ENCODE measurements at regions not wholly inside any gene's neighbourhood (a gene's known extent, or its start where the extent isn't known, plus 50 kb on each side); places are given as distances from the start of the nearest gene placed in this dataset.

DNA sequence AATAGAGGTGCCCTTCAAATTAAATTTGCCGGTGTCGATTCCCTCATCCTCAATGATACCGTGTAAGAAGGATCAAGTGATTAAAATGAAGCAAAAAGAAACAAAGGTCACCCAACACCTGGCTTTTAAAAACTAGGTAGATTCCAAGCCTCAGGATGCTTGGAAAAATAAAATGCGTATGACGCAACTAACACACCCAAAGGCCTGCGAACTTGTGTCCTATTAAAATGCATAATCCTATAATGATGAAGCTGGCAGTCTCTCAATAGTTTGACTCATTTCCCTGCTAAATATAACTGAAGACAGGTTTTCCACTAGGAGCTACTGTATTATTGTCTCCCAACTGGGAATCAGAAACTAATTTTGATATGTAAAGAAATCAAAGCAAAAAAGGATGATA is 263.2 kb downstream of the DHX15 start:
- Histone ChIP-seq H3K4me3 (no peak overlapping the region), H3K9me3 (no peaks in the 10 kb centered on the region), H3K4me1 (no peaks in the 10 kb centered on the region), H3K27me3 (no peaks in the 10 kb centered on the region), H3K36me3 (no peaks in the 10 kb centered on the region), H3K27ac (no peak overlapping the region)
- no peak for DNase-seq (ENCODE audit: low spot score in 2 of 2)
- no peak for TF ChIP-seq POLR2AphosphoS5 (IDR thresholded peaks at IDR 0.05)
- TF ChIP-seq POLR2A (IDR thresholded peaks at IDR 0.05) = no peak
- TF ChIP-seq, protein P1, sequence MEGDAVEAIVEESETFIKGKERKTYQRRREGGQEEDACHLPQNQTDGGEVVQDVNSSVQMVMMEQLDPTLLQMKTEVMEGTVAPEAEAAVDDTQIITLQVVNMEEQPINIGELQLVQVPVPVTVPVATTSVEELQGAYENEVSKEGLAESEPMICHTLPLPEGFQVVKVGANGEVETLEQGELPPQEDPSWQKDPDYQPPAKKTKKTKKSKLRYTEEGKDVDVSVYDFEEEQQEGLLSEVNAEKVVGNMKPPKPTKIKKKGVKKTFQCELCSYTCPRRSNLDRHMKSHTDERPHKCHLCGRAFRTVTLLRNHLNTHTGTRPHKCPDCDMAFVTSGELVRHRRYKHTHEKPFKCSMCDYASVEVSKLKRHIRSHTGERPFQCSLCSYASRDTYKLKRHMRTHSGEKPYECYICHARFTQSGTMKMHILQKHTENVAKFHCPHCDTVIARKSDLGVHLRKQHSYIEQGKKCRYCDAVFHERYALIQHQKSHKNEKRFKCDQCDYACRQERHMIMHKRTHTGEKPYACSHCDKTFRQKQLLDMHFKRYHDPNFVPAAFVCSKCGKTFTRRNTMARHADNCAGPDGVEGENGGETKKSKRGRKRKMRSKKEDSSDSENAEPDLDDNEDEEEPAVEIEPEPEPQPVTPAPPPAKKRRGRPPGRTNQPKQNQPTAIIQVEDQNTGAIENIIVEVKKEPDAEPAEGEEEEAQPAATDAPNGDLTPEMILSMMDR (IDR thresholded peaks at IDR 0.05) = no peak
- intact Hi-C loops (cut with DNase I; ENCODE audit: low total_unique reads) = no loop called here

DNA sequence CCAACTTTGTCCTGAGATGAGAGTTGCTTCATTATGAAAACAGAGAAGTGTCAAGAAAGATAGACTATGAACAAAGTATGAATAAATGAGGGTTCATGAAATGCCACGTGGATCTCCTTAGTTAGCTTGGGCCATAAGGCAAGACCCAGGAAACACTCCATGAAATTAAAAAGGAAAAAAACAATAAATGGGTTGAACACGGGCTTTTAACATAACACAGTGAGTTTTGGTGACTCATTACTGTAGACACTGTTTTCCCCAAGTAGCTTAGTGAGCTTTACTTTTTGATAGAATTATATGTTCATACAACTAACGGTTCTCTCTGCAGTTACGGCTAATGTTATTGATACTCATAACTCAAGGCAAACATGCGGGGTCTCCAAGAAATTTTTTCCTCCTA is 265.0 kb downstream of the DHX15 start:
- Histone ChIP-seq H3K4me1 (no peaks in the 10 kb centered on the region), H3K4me3 (no peak overlapping the region), H3K36me3 (no peaks in the 10 kb centered on the region), H3K27ac (no peak overlapping the region), H3K27me3 (no peaks in the 10 kb centered on the region), H3K9me3 (no peaks in the 10 kb centered on the region)
- intact Hi-C loops (cut with DNase I; ENCODE audit: low total_unique reads) = no loop called here
- DNase-seq (ENCODE audit: low spot score in 2 of 2) = no peak
- TF ChIP-seq POLR2AphosphoS5 (IDR thresholded peaks at IDR 0.05) (no peak), POLR2A (IDR thresholded peaks at IDR 0.05) (no peak)
- TF ChIP-seq, protein P1 (IDR thresholded peaks at IDR 0.05) = no peak

DNA sequence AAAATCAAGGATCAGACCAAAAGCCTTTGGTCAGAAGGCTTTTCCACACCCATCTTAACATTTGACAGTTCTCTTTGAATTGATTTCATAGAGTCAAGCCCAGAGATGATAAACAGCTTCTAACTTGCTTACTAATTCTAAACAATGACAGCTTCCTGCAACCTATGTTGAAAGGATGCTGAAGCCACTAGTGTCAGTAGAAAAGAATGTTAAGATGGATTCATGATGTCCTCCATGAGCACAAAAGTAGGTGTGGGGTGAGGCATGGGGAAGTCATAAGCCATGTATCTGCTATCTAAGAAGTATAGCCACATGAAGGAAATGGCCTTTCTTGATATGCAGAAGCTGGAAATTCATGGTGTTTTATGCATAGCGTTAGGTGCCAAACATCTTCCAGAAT is 269.3 kb downstream of the DHX15 start:
- TF ChIP-seq POLR2AphosphoS5 (IDR thresholded peaks at IDR 0.05) (no peak), POLR2A (IDR thresholded peaks at IDR 0.05) (no peak)
- TF ChIP-seq, protein P1 (IDR thresholded peaks at IDR 0.05) = no peak
- Histone ChIP-seq H3K36me3 (no peaks in the 10 kb centered on the region), H3K4me3 (no peak overlapping the region), H3K4me1 (no peaks in the 10 kb centered on the region), H3K27me3 (no peaks in the 10 kb centered on the region), H3K27ac (no peak overlapping the region), H3K9me3 (no peaks in the 10 kb centered on the region)
- intact Hi-C loops (cut with DNase I; ENCODE audit: low total_unique reads) = no loop called here
- no peak for DNase-seq (ENCODE audit: low spot score in 2 of 2)

DNA sequence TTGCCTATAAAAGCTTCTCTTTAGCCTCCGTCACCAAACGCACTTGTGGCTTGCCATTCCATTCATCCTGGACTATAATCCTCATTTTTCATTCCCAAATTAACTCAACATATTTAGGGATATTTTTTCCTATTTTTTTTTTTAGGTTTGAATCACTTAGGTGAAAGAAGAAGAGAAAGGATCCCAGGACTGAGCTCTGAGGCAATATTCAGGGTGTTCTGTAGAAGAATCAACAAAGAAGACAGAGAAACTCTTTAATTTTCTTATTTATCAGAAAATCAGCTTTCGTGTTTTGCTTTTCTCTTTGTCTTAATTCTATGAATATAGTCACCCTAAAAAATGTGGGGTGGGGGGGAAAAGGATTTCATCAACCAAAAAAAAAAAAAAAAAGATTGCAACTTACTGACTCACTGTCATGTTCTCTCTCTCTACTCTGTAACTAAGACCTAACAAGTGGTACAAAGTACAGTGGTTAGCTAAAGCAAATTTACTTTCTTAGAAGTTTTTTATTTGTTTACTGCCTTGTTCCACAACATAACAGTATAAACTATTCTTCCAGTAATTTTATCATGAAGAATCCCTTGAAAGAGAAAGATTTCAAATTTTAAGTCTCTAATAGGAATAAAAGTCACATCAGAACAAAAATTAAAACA is 272.0 kb downstream of the DHX15 start:
- no peak overlapping the region for H3K4me3 ChIP-seq
- no peak for TF ChIP-seq POLR2A (IDR thresholded peaks at IDR 0.05)
- no peak for TF ChIP-seq POLR2AphosphoS5 (IDR thresholded peaks at IDR 0.05)
- H3K27ac ChIP-seq = no peak overlapping the region
- H3K4me1 ChIP-seq = no peaks in the 10 kb centered on the region
- H3K36me3 ChIP-seq = no peaks in the 10 kb centered on the region
- no peaks in the 10 kb centered on the region for H3K9me3 ChIP-seq
- no peak for DNase-seq (ENCODE audit: low spot score in 2 of 2)
- no peaks in the 10 kb centered on the region for H3K27me3 ChIP-seq
- intact Hi-C loops (cut with DNase I; ENCODE audit: low total_unique reads) = loop anchor here (5.0 kb wide), 1 partner anchor 85 kb away; no protein-coding TSS in a partner anchor

DNA sequence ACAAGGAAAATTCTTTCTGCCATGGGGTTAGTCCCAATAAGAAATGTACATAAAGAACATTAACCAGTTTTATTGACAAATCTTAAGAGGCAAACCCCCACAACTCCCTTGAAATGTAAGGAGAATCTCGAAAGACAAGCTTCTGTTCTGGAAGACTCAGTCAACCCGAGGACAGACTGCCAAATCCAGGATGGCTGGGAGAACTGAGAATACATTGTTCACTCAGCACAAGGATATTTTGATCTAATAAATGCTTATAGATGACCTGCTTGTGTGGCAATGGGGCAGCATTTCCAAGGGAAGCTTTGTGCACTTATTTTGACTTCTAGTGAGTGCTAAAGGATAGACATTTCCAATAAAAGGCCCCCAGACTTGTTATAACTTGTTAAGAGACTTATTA is 280.4 kb downstream of the DHX15 start:
- Histone ChIP-seq H3K36me3 (no peaks in the 10 kb centered on the region), H3K9me3 (no peaks in the 10 kb centered on the region), H3K4me1 (no peaks in the 10 kb centered on the region), H3K4me3 (no peak overlapping the region), H3K27me3 (no peaks in the 10 kb centered on the region), H3K27ac (no peak overlapping the region)
- TF ChIP-seq POLR2A (IDR thresholded peaks at IDR 0.05) (no peak), POLR2AphosphoS5 (IDR thresholded peaks at IDR 0.05) (no peak)
- TF ChIP-seq, protein P1 (IDR thresholded peaks at IDR 0.05) = no peak
- intact Hi-C loops (cut with DNase I; ENCODE audit: low total_unique reads) = no loop called here
- no peak for DNase-seq (ENCODE audit: low spot score in 2 of 2)
